Nephron progenitor cell (in vitro differentiated cells): ENCODE measurements at regions not wholly inside any gene's neighbourhood (a gene's known extent, or its start where the extent isn't known, plus 50 kb on each side); places are given as distances from the start of the nearest gene placed in this dataset.

Source experiments
- DNase-seq: peaks from one replicate; pipeline ENCODE4 v3.0.0; 2021
- H3K27ac Mint-ChIP-seq: 2 replicates; pipeline ENCODE4 v1.8.0; 2021; ENCODE audit warnings: mild to moderate bottlenecking, moderate library complexity, mixed read lengths
- H3K27me3 Mint-ChIP-seq: 2 replicates; pipeline ENCODE4 v1.8.0; 2021; ENCODE audit warnings: mild to moderate bottlenecking, low read depth, mixed read lengths; ENCODE audit not compliant: poor library complexity
- H3K36me3 Mint-ChIP-seq: 2 replicates; pipeline ENCODE4 v1.8.0; 2021; ENCODE audit warnings: low read depth, mixed read lengths
- H3K4me1 Mint-ChIP-seq: 2 replicates; pipeline ENCODE4 v1.8.0; 2021; ENCODE audit warnings: mixed read lengths
- H3K4me3 Mint-ChIP-seq: 2 replicates; pipeline ENCODE4 v1.8.0; 2021; ENCODE audit warnings: mild to moderate bottlenecking, moderate library complexity, mixed read lengths
- H3K9me3 Mint-ChIP-seq: 2 replicates; pipeline ENCODE4 v1.8.0; 2021; ENCODE audit warnings: mild to moderate bottlenecking, moderate library complexity, mixed read lengths
- CTCF ChIP-seq: fragments of 200-600 bp; sonication (generic); IDR thresholded peaks from 2 replicates; pipeline ENCODE4 v1.5.0; 2021; ENCODE audit warnings: antibody characterized with exemption

- TF ChIP-seq CTCF, result no peak
- peaks cover 28% of the 10 kb centered on the region for H3K4me1 Mint-ChIP-seq
- no peak overlapping the region for H3K4me3 Mint-ChIP-seq
- DNase-seq, result no peak
- H3K9me3 Mint-ChIP-seq, result peaks cover 48% of the 10 kb centered on the region
- H3K27me3 Mint-ChIP-seq, result peaks cover 21% of the 10 kb centered on the region
- peaks cover 19% of the 10 kb centered on the region for H3K36me3 Mint-ChIP-seq
- no peak overlapping the region for H3K27ac Mint-ChIP-seq
Observed at GRCh38 chr11:70747921-70748320, 349.6 kb downstream of the CTTN start.

- TF ChIP-seq CTCF, result no peak
- no peak overlapping the region for H3K27ac Mint-ChIP-seq
- H3K4me1 Mint-ChIP-seq, result peaks cover 12% of the 10 kb centered on the region
- no peak for DNase-seq
- peaks cover 19% of the 10 kb centered on the region for H3K36me3 Mint-ChIP-seq
- peaks cover 62% of the 10 kb centered on the region for H3K9me3 Mint-ChIP-seq
- H3K4me3 Mint-ChIP-seq, result no peak overlapping the region
- H3K27me3 Mint-ChIP-seq, result peaks cover 19% of the 10 kb centered on the region
Observed at GRCh38 chr11:70751142-70751734, 352.9 kb downstream of the CTTN start.

GRCh38 chr11:70755410-70756158 lies 357.3 kb downstream of the CTTN start:
- peak; percentile 97 for TF ChIP-seq CTCF
- H3K36me3 Mint-ChIP-seq, result peaks cover 10% of the 10 kb centered on the region
- H3K27ac Mint-ChIP-seq, result no peak overlapping the region
- H3K4me1 Mint-ChIP-seq, result no peaks in the 10 kb centered on the region
- peak; percentile 87 for DNase-seq
- H3K9me3 Mint-ChIP-seq, result peaks cover 35% of the 10 kb centered on the region
- H3K27me3 Mint-ChIP-seq, result peaks cover 12% of the 10 kb centered on the region
- no peak overlapping the region for H3K4me3 Mint-ChIP-seq

GRCh38 chr11:70756341-70756740 lies 358.0 kb downstream of the CTTN start:
- Mint-ChIP-seq H3K27ac (no peak overlapping the region), H3K4me1 (no peaks in the 10 kb centered on the region), H3K36me3 (peaks cover 5% of the 10 kb centered on the region), H3K27me3 (peaks cover 12% of the 10 kb centered on the region), H3K9me3 (peaks cover 27% of the 10 kb centered on the region), H3K4me3 (no peak overlapping the region)
- no peak for DNase-seq
- no peak for TF ChIP-seq CTCF

GRCh38 chr11:70756756-70757155 lies 358.4 kb downstream of the CTTN start:
- H3K27ac Mint-ChIP-seq, result no peak overlapping the region
- H3K4me1 Mint-ChIP-seq, result no peaks in the 10 kb centered on the region
- H3K36me3 Mint-ChIP-seq, result peaks cover 5% of the 10 kb centered on the region
- peaks cover 15% of the 10 kb centered on the region for H3K27me3 Mint-ChIP-seq
- peaks cover 23% of the 10 kb centered on the region for H3K9me3 Mint-ChIP-seq
- no peak for TF ChIP-seq CTCF
- H3K4me3 Mint-ChIP-seq, result no peak overlapping the region
- DNase-seq, result no peak

GRCh38 chr11:70757241-70757640 lies 358.9 kb downstream of the CTTN start:
- no peak for TF ChIP-seq CTCF
- Mint-ChIP-seq H3K27me3 (peaks cover 18% of the 10 kb centered on the region), H3K36me3 (peaks cover under 1% of the 10 kb centered on the region), H3K27ac (no peak overlapping the region), H3K4me1 (no peaks in the 10 kb centered on the region), H3K9me3 (peaks cover 18% of the 10 kb centered on the region), H3K4me3 (no peak overlapping the region)
- DNase-seq, result no peak
